OCI-LY7 (cell line): ENCODE measurements at regions not wholly inside any gene's neighbourhood (a gene's known extent, or its start where the extent isn't known, plus 50 kb on each side); places are given as distances from the start of the nearest gene placed in this dataset.

Experiments
- EZH2phosphoT487 ChIP-seq: fragments of 200-600 bp; sonication (generic); IDR thresholded peaks from 2 replicates; pipeline ENCODE4 v1.6.1; 2018; ENCODE audit warnings: low read depth, borderline replicate concordance, mild to moderate bottlenecking, mixed run types, antibody characterized with exemption, low read length, moderate library complexity, mixed read lengths
- TF ChIP-seq, protein P1 (sequence below): fragments of 200-600 bp; sonication (generic); conservative IDR thresholded peaks from 2 replicates; pipeline ENCODE4 v1.5.1; 2014; ENCODE audit warnings: mild to moderate bottlenecking, antibody characterized with exemption, low read length, moderate library complexity, mixed read lengths

GRCh38 chr1:185450060-185450788, 133.2 kb upstream of the IVNS1ABP start:
- TF ChIP-seq, protein P1, sequence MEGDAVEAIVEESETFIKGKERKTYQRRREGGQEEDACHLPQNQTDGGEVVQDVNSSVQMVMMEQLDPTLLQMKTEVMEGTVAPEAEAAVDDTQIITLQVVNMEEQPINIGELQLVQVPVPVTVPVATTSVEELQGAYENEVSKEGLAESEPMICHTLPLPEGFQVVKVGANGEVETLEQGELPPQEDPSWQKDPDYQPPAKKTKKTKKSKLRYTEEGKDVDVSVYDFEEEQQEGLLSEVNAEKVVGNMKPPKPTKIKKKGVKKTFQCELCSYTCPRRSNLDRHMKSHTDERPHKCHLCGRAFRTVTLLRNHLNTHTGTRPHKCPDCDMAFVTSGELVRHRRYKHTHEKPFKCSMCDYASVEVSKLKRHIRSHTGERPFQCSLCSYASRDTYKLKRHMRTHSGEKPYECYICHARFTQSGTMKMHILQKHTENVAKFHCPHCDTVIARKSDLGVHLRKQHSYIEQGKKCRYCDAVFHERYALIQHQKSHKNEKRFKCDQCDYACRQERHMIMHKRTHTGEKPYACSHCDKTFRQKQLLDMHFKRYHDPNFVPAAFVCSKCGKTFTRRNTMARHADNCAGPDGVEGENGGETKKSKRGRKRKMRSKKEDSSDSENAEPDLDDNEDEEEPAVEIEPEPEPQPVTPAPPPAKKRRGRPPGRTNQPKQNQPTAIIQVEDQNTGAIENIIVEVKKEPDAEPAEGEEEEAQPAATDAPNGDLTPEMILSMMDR, result no peak
- no peak for TF ChIP-seq EZH2phosphoT487
